ENCODE measurements at regions not wholly inside any gene's neighbourhood (a gene's known extent, or its start where the extent isn't known, plus 50 kb on each side); places are given as distances from the start of the nearest gene placed in this dataset.

DNA sequence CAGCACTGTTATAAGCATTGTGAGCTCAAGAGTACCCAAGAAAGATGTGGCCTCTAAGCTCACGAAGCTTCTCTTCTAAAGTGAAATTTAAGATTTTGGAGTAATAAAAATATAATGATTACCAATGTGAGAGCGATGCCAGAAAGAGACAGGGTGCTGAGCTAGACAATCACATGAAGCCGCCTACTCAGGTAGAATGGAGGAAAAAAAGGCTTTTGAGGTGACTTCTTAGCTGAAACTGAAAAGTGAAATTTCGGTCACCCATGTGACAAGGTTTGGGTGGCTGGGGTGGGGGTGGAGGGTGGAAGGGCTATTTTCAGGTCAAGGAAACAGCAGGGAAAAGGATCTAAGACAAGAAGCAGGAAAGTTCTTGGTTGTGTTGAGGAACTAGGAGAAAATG is 388.2 kb upstream of the WWC1 start:
- TF ChIP-seq EZH2phosphoT487 (IDR thresholded peaks at IDR 0.05; ENCODE audit: low read depth, severe bottlenecking, unreplicated experiment) (no peak), EZH2 (IDR thresholded peaks at IDR 0.05; ENCODE audit: borderline replicate concordance) (no peak), CTCF (IDR thresholded peaks at IDR 0.05; ENCODE audit: poor library complexity) (no peak)
- Histone ChIP-seq H4K20me1 (ENCODE audit: insufficient read depth, poor library complexity, severe bottlenecking) (no peaks in the 10 kb centered on the region), H3K27me3 (peaks cover 3% of the 10 kb centered on the region), H3K4me1 (ENCODE audit: insufficient read depth) (no peaks in the 10 kb centered on the region), H3K36me3 (replicated peaks; ENCODE audit: insufficient read depth, low read depth) (no peaks in the 10 kb centered on the region), H3K79me2 (no peaks in the 10 kb centered on the region), H3K9me2 (replicated peaks; ENCODE audit: insufficient read depth) (no peaks in the 10 kb centered on the region), H2AFZ (no peak overlapping the region), H3K4me2 (no peak overlapping the region), H3K4me3 (no peak overlapping the region), H3K9me3 (ENCODE audit: low read depth) (no peaks in the 10 kb centered on the region), H3K27ac (no peak overlapping the region)
- DNase-seq (ENCODE audit: low spot score), result no peak
- WGBS (ENCODE audit: low lambda C conversion rate, missing lambda C conversion rate), result 98% methylated on average over 4 of the region's 4 CpGs

- Histone ChIP-seq H3K27me3 (peaks cover 3% of the 10 kb centered on the region), H3K4me2 (no peak overlapping the region), H3K27ac (no peak overlapping the region), H3K9me2 (replicated peaks; ENCODE audit: insufficient read depth) (no peaks in the 10 kb centered on the region), H3K9me3 (ENCODE audit: low read depth) (no peaks in the 10 kb centered on the region), H3K79me2 (no peaks in the 10 kb centered on the region), H2AFZ (no peak overlapping the region), H3K4me1 (ENCODE audit: insufficient read depth) (no peaks in the 10 kb centered on the region), H3K36me3 (replicated peaks; ENCODE audit: insufficient read depth, low read depth) (no peaks in the 10 kb centered on the region), H3K4me3 (no peak overlapping the region), H4K20me1 (ENCODE audit: insufficient read depth, poor library complexity, severe bottlenecking) (no peaks in the 10 kb centered on the region)
- no peak for DNase-seq (ENCODE audit: low spot score)
- WGBS (ENCODE audit: low lambda C conversion rate, missing lambda C conversion rate), result 68% methylated on average over 2 of the region's 2 CpGs
- TF ChIP-seq EZH2 (IDR thresholded peaks at IDR 0.05; ENCODE audit: borderline replicate concordance), result no peak
- TF ChIP-seq EZH2phosphoT487 (IDR thresholded peaks at IDR 0.05; ENCODE audit: low read depth, severe bottlenecking, unreplicated experiment), result no peak
Measured at GRCh38 chr5:167903659-167904058, 387.8 kb upstream of the WWC1 start.

DNA sequence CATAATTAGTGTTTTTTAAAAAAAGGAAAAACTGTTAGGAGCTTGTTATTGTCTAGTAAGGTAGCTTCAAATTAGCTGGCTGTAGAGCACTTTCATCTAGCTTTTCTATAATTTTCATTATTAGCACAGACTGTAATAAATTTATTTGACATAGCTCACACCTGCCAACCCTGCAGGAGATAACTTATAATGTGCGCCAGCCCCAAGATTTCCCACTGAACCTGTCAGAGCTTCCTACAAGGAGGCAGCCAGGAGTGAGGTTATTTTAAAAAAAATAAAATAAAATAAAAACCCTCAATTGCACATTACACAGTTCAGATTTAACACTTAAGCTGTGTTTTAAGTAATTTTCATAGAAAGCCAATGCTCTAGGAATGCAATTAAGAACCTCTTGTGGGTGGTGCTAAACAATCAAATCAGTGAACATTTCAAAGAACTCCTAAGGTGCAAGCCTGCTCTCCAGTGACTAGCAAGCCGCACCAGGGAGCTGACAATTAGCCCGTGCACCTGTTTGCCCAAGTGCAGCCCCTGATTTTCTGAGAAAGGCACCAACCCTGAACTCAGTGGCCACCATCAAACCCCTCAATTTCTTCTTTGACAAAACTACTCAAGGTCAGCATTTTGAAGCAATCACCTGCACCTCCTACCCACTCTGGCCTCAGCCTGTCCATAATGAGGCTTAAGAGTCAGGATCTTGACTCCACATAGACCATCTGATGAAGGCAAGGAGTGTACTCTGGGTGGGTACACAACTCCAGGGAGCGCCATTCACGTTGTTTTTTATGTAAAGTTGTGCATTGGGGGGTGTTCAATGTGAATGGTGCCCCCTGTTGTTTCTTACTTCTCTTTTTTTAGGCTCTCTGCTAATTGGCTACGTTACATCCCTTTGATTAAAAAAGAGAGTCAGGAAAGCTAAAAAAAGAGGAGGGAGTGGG is 385.3 kb upstream of the WWC1 start:
- Histone ChIP-seq H2AFZ (no peak overlapping the region), H3K36me3 (replicated peaks; ENCODE audit: insufficient read depth, low read depth) (no peaks in the 10 kb centered on the region), H3K9me2 (replicated peaks; ENCODE audit: insufficient read depth) (no peaks in the 10 kb centered on the region), H3K9me3 (ENCODE audit: low read depth) (no peaks in the 10 kb centered on the region), H3K79me2 (no peaks in the 10 kb centered on the region), H3K4me2 (no peak overlapping the region), H4K20me1 (ENCODE audit: insufficient read depth, poor library complexity, severe bottlenecking) (no peaks in the 10 kb centered on the region), H3K27me3 (peaks cover 3% of the 10 kb centered on the region), H3K4me1 (ENCODE audit: insufficient read depth) (no peaks in the 10 kb centered on the region), H3K4me3 (no peak overlapping the region), H3K27ac (no peak overlapping the region)
- no peak for TF ChIP-seq EZH2phosphoT487 (IDR thresholded peaks at IDR 0.05; ENCODE audit: low read depth, severe bottlenecking, unreplicated experiment)
- 72% methylated on average over 6 of the region's 6 CpGs for WGBS (ENCODE audit: low lambda C conversion rate, missing lambda C conversion rate)
- no peak for DNase-seq (ENCODE audit: low spot score)

DNA sequence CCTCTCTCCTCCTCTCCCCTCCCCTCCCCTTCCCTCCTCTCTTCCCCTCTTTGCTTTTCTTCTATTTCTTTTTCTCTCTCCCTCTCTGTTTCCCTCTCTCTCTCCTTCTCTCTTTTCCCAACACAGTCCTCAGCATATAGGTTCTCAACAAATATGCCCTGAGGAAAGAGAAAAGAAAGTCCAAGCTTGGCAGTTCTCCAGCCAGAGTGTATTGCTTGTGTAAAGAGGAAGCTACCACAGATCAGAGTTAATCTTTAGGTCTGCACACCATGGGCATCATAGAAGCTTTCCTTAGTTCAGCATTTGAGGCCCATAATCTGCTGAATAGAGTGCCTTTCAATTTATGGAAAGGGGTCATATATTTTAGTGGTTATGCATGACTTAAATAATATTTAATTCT is 382.8 kb upstream of the WWC1 start:
- Histone ChIP-seq H4K20me1 (ENCODE audit: insufficient read depth, poor library complexity, severe bottlenecking) (no peaks in the 10 kb centered on the region), H3K4me3 (no peak overlapping the region), H3K9me2 (replicated peaks; ENCODE audit: insufficient read depth) (no peaks in the 10 kb centered on the region), H3K79me2 (no peaks in the 10 kb centered on the region), H3K4me2 (no peak overlapping the region), H2AFZ (no peak overlapping the region), H3K27me3 (peaks cover 3% of the 10 kb centered on the region), H3K9me3 (ENCODE audit: low read depth) (no peaks in the 10 kb centered on the region), H3K36me3 (replicated peaks; ENCODE audit: insufficient read depth, low read depth) (no peaks in the 10 kb centered on the region), H3K4me1 (ENCODE audit: insufficient read depth) (no peaks in the 10 kb centered on the region), H3K27ac (no peak overlapping the region)
- TF ChIP-seq EZH2 (IDR thresholded peaks at IDR 0.05; ENCODE audit: borderline replicate concordance) (no peak), CTCF (IDR thresholded peaks at IDR 0.05; ENCODE audit: poor library complexity) (no peak), EZH2phosphoT487 (IDR thresholded peaks at IDR 0.05; ENCODE audit: low read depth, severe bottlenecking, unreplicated experiment) (no peak)
- no peak for DNase-seq (ENCODE audit: low spot score)

Measured in hepatocyte (in vitro differentiated cells).